Activated T-cell treated with anti-CD3 and anti-CD28 coated beads, Interleukin-2, amount 50 U/mL, for 4 hours (primary cell): ENCODE measurements at regions not wholly inside any gene's neighbourhood (a gene's known extent, or its start where the extent isn't known, plus 50 kb on each side); places are given as distances from the start of the nearest gene placed in this dataset.

Source experiments
- ATAC-seq, 2 donors: fragments of 200-7000 bp; cut with Tn5 transposase; one replicate each; pipeline ENCODE4 v1.10.0; 2021
- DNase-seq: peaks from one replicate; pipeline ENCODE4 v3.0.0-alpha.2; 2020
- H3K27me3 Mint-ChIP-seq: one replicate; pipeline ENCODE4 v1.8.0; 2021; ENCODE audit warnings: low read depth, mixed read lengths
- H3K36me3 Mint-ChIP-seq: one replicate; pipeline ENCODE4 v1.8.0; 2022; ENCODE audit warnings: mixed read lengths; ENCODE audit not compliant: insufficient read depth
- H3K4me1 Mint-ChIP-seq: one replicate; pipeline ENCODE4 v1.8.0; 2021; ENCODE audit warnings: low read depth, mixed read lengths
- H3K4me3 Mint-ChIP-seq: one replicate; pipeline ENCODE4 v1.8.0; 2021; ENCODE audit warnings: mild to moderate bottlenecking, moderate library complexity, mixed read lengths
- H3K9me3 Mint-ChIP-seq: one replicate; pipeline ENCODE4 v1.8.0; 2021; ENCODE audit warnings: mixed read lengths

GRCh38 chr13:99061411-99061810, 83.5 kb upstream of the DOCK9 start:
- peaks cover 83% of the 10 kb centered on the region for H3K4me1 Mint-ChIP-seq
- H3K9me3 Mint-ChIP-seq = no peaks in the 10 kb centered on the region
- peaks cover 12% of the 10 kb centered on the region for H3K36me3 Mint-ChIP-seq
- no peaks in the 10 kb centered on the region for H3K27me3 Mint-ChIP-seq
- no peak overlapping the region for H3K4me3 Mint-ChIP-seq
- no peak for ATAC-seq
- DNase-seq = no peak

- peaks cover 85% of the 10 kb centered on the region for H3K4me1 Mint-ChIP-seq
- no peaks in the 10 kb centered on the region for H3K9me3 Mint-ChIP-seq
- peaks cover 15% of the 10 kb centered on the region for H3K36me3 Mint-ChIP-seq
- H3K27me3 Mint-ChIP-seq = no peaks in the 10 kb centered on the region
- no peak overlapping the region for H3K4me3 Mint-ChIP-seq
- DNase-seq (no peak), ATAC-seq (no peak)
Measured at GRCh38 chr13:99062593-99062992, 84.7 kb upstream of the DOCK9 start.

GRCh38 chr13:99063178-99063577, 85.3 kb upstream of the DOCK9 start:
- H3K4me3 Mint-ChIP-seq = no peak overlapping the region
- no peak for ATAC-seq
- no peaks in the 10 kb centered on the region for H3K27me3 Mint-ChIP-seq
- peaks cover 84% of the 10 kb centered on the region for H3K4me1 Mint-ChIP-seq
- no peak for DNase-seq
- H3K36me3 Mint-ChIP-seq = peaks cover 15% of the 10 kb centered on the region
- no peaks in the 10 kb centered on the region for H3K9me3 Mint-ChIP-seq

GRCh38 chr13:99063952-99064351, 86.1 kb upstream of the DOCK9 start:
- peaks cover 80% of the 10 kb centered on the region for H3K4me1 Mint-ChIP-seq
- no peaks in the 10 kb centered on the region for H3K27me3 Mint-ChIP-seq
- no peak overlapping the region for H3K4me3 Mint-ChIP-seq
- peak; percentile 32 to 48 for ATAC-seq
- H3K9me3 Mint-ChIP-seq = no peaks in the 10 kb centered on the region
- peaks cover 15% of the 10 kb centered on the region for H3K36me3 Mint-ChIP-seq
- no peak for DNase-seq

- DNase-seq (no peak), ATAC-seq (no peak)
- peaks cover 15% of the 10 kb centered on the region for H3K36me3 Mint-ChIP-seq
- no peak overlapping the region for H3K4me3 Mint-ChIP-seq
- H3K4me1 Mint-ChIP-seq = peaks cover 78% of the 10 kb centered on the region
- H3K27me3 Mint-ChIP-seq = no peaks in the 10 kb centered on the region
- no peaks in the 10 kb centered on the region for H3K9me3 Mint-ChIP-seq
Measured at GRCh38 chr13:99064624-99065234, 86.9 kb upstream of the DOCK9 start.

GRCh38 chr13:99065235-99066015, 87.6 kb upstream of the DOCK9 start:
- ATAC-seq (no peak), DNase-seq (no peak)
- H3K27me3 Mint-ChIP-seq = no peaks in the 10 kb centered on the region
- peak overlapping the region; percentile 36 for H3K4me3 Mint-ChIP-seq
- H3K9me3 Mint-ChIP-seq = no peaks in the 10 kb centered on the region
- peaks cover 19% of the 10 kb centered on the region for H3K36me3 Mint-ChIP-seq
- peaks cover 79% of the 10 kb centered on the region for H3K4me1 Mint-ChIP-seq

GRCh38 chr13:99066219-99066618, 88.4 kb upstream of the DOCK9 start:
- H3K27me3 Mint-ChIP-seq = no peaks in the 10 kb centered on the region
- ATAC-seq = peak; percentile 30 to 54
- peak overlapping the region; percentile 36 for H3K4me3 Mint-ChIP-seq
- peaks cover 75% of the 10 kb centered on the region for H3K4me1 Mint-ChIP-seq
- H3K36me3 Mint-ChIP-seq = peaks cover 19% of the 10 kb centered on the region
- no peaks in the 10 kb centered on the region for H3K9me3 Mint-ChIP-seq
- DNase-seq = no peak

GRCh38 chr13:99067159-99067985, 89.5 kb upstream of the DOCK9 start:
- peaks cover 77% of the 10 kb centered on the region for H3K4me1 Mint-ChIP-seq
- H3K36me3 Mint-ChIP-seq = peaks cover 23% of the 10 kb centered on the region
- DNase-seq (no peak), ATAC-seq (no peak)
- no peaks in the 10 kb centered on the region for H3K9me3 Mint-ChIP-seq
- no peaks in the 10 kb centered on the region for H3K27me3 Mint-ChIP-seq
- H3K4me3 Mint-ChIP-seq = no peak overlapping the region

GRCh38 chr13:99071211-99071610, 93.3 kb upstream of the DOCK9 start:
- H3K36me3 Mint-ChIP-seq = peaks cover 26% of the 10 kb centered on the region

GRCh38 chr13:99071666-99072065, 93.8 kb upstream of the DOCK9 start:
- Mint-ChIP-seq H3K9me3 (peaks cover 11% of the 10 kb centered on the region), H3K4me3 (no peak overlapping the region), H3K4me1 (peaks cover 79% of the 10 kb centered on the region), H3K36me3 (peaks cover 26% of the 10 kb centered on the region), H3K27me3 (no peaks in the 10 kb centered on the region)
- DNase-seq = no peak
- no peak for ATAC-seq

More at GRCh38 chr13:99071211-99071610, 93.3 kb upstream of the DOCK9 start:
- no peaks in the 10 kb centered on the region for H3K27me3 Mint-ChIP-seq
- DNase-seq (no peak), ATAC-seq (no peak)
- no peak overlapping the region for H3K4me3 Mint-ChIP-seq
- H3K9me3 Mint-ChIP-seq = peaks cover 8% of the 10 kb centered on the region
- peaks cover 78% of the 10 kb centered on the region for H3K4me1 Mint-ChIP-seq

- Mint-ChIP-seq H3K4me1 (peaks cover 79% of the 10 kb centered on the region), H3K27me3 (no peaks in the 10 kb centered on the region), H3K9me3 (peaks cover 11% of the 10 kb centered on the region), H3K4me3 (no peak overlapping the region), H3K36me3 (peaks cover 25% of the 10 kb centered on the region)
- ATAC-seq (no peak), DNase-seq (no peak)
Measured at GRCh38 chr13:99072356-99072755, 94.5 kb upstream of the DOCK9 start.

- DNase-seq (no peak), ATAC-seq (no peak)
Measured at GRCh38 chr13:99072941-99073340, 95.1 kb upstream of the DOCK9 start.

GRCh38 chr13:99074693-99075092, 96.8 kb upstream of the DOCK9 start:
- peaks cover 25% of the 10 kb centered on the region for H3K36me3 Mint-ChIP-seq
- H3K4me3 Mint-ChIP-seq = no peak overlapping the region
- peaks cover 11% of the 10 kb centered on the region for H3K9me3 Mint-ChIP-seq
- ATAC-seq (no peak), DNase-seq (no peak)
- H3K27me3 Mint-ChIP-seq = no peaks in the 10 kb centered on the region
- peaks cover 85% of the 10 kb centered on the region for H3K4me1 Mint-ChIP-seq

More at GRCh38 chr13:99072941-99073340, 95.1 kb upstream of the DOCK9 start:
- Mint-ChIP-seq H3K4me1 (peaks cover 79% of the 10 kb centered on the region), H3K4me3 (no peak overlapping the region), H3K36me3 (peaks cover 25% of the 10 kb centered on the region), H3K9me3 (peaks cover 11% of the 10 kb centered on the region), H3K27me3 (no peaks in the 10 kb centered on the region)
